DOHH2 (cell line): ENCODE measurements at regions not wholly inside any gene's neighbourhood (a gene's known extent, or its start where the extent isn't known, plus 50 kb on each side); places are given as distances from the start of the nearest gene placed in this dataset.

Experiments used
- EZH2phosphoT487 ChIP-seq: fragments of 200-600 bp; sonication (generic); IDR thresholded peaks from 2 replicates; pipeline ENCODE4 v1.6.1; 2017; ENCODE audit warnings: borderline replicate concordance, mild to moderate bottlenecking, antibody characterized with exemption, low read length, moderate library complexity, mixed read lengths
- TF ChIP-seq, protein P1 (sequence below): fragments of 200-600 bp; sonication (generic); IDR thresholded peaks from one replicate; pipeline ENCODE4 v1.5.1; 2014; ENCODE audit warnings: antibody characterized with exemption, mild to moderate bottlenecking, low read depth, low read length; ENCODE audit not compliant: poor library complexity, severe bottlenecking

DNA sequence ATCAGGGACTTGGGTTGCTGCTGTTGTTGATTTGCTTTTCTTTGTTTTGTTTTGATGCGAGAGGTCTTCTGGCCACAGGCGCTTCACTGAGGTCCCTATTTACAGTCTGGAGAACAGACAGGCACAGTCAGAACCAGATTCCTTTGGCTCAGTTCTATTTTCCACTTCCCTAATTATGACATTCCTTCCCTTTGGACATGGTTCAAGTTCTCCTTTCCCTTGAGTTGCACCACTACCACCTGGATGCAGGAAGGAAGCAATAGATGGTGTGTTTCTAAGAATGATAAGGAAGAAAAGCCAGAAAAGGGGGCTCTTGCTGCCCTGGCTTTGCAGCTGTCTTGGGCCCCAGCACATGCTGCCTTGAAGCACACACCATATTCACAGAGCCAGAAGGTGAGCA is 160.6 kb downstream of the MAF start:
- TF ChIP-seq, protein P1, sequence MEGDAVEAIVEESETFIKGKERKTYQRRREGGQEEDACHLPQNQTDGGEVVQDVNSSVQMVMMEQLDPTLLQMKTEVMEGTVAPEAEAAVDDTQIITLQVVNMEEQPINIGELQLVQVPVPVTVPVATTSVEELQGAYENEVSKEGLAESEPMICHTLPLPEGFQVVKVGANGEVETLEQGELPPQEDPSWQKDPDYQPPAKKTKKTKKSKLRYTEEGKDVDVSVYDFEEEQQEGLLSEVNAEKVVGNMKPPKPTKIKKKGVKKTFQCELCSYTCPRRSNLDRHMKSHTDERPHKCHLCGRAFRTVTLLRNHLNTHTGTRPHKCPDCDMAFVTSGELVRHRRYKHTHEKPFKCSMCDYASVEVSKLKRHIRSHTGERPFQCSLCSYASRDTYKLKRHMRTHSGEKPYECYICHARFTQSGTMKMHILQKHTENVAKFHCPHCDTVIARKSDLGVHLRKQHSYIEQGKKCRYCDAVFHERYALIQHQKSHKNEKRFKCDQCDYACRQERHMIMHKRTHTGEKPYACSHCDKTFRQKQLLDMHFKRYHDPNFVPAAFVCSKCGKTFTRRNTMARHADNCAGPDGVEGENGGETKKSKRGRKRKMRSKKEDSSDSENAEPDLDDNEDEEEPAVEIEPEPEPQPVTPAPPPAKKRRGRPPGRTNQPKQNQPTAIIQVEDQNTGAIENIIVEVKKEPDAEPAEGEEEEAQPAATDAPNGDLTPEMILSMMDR = no peak
- no peak for TF ChIP-seq EZH2phosphoT487
